HCT116 (cell line): ENCODE measurements at regions not wholly inside any gene's neighbourhood (a gene's known extent, or its start where the extent isn't known, plus 50 kb on each side); places are given as distances from the start of the nearest gene placed in this dataset.

Experiments used
- EZH2phosphoT487 ChIP-seq: fragments of 200-600 bp; IDR thresholded peaks from 2 replicates; pipeline ENCODE4 v1.6.1; 2018; ENCODE audit warnings: antibody characterized with exemption, borderline replicate concordance
- JUND ChIP-seq: IDR thresholded peaks from 2 replicates; pipeline ENCODE4 v1.6.1; 2012
- POLR2A ChIP-seq: IDR thresholded peaks from 2 replicates; pipeline ENCODE4 v1.7.0; 2011; ENCODE audit warnings: borderline replicate concordance; ENCODE audit not compliant: insufficient read depth, insufficient read length; ENCODE audit errors: extremely low read depth
- POLR2AphosphoS5 ChIP-seq: IDR thresholded peaks from 2 replicates; pipeline ENCODE4 v1.6.1; 2011; ENCODE audit warnings: mild to moderate bottlenecking, low read depth, low read length, moderate library complexity
- SP1 ChIP-seq: IDR thresholded peaks from 2 replicates; pipeline ENCODE4 v1.6.1; 2012; ENCODE audit warnings: low read depth
- TCF7L2 ChIP-seq: IDR thresholded peaks from 2 replicates; pipeline ENCODE4 v1.7.0; 2011; ENCODE audit warnings: borderline replicate concordance, inconsistent platforms; ENCODE audit not compliant: insufficient read depth, insufficient read length; ENCODE audit errors: extremely low read depth
- TF ChIP-seq, protein P1 (sequence below), 3 experiments: fragments of 200-600 bp in 1 of 3; sonication (generic) in 1 of 3; IDR thresholded peaks in 2 of 3; conservative IDR thresholded peaks in 1 of 3; 2 replicates each; pipeline ENCODE4 v1.5.1; 2012 to 2017; ENCODE audit warnings: low read depth in 2 of 3, low read length in 2 of 3, antibody characterized with exemption in 1 of 3, borderline replicate concordance in 1 of 3, control low read depth in 1 of 3, mild to moderate bottlenecking in 1 of 3, mixed read lengths in 1 of 3, mixed run types in 1 of 3, moderate library complexity in 1 of 3; ENCODE audit not compliant: insufficient read depth in 1 of 3

DNA sequence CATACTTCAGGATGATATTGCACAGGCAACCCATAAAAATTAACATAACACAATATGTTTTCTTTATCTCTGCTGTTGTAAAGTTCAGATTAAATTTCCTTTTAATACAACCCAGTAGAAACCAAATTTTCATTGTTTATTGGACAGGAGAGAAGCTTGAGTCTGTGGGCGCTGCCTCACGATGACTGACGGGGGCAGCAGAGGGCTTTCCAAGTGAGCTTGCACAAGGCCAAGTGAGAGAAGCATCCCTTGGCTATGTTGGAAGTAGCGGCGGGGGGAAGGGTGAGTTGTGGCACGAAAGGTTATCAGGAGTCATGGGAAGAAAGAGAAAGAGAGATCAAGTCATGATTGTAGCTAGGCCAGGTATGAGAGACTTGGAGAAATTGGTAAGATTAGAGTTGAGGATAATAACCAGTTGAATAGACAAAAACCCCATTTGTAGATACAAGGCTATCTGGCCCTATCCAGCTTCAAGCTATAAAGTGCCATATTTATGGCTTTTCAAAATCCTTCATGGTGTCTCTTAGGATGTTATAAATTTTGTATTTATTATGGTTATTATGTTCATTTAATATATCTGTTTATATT is 413.7 kb upstream of the FAM98A start:
- TF ChIP-seq POLR2A (no peak), SP1 (no peak), TCF7L2 (no peak), JUND (no peak), EZH2phosphoT487 (no peak), POLR2AphosphoS5 (no peak)
- TF ChIP-seq, protein P1, sequence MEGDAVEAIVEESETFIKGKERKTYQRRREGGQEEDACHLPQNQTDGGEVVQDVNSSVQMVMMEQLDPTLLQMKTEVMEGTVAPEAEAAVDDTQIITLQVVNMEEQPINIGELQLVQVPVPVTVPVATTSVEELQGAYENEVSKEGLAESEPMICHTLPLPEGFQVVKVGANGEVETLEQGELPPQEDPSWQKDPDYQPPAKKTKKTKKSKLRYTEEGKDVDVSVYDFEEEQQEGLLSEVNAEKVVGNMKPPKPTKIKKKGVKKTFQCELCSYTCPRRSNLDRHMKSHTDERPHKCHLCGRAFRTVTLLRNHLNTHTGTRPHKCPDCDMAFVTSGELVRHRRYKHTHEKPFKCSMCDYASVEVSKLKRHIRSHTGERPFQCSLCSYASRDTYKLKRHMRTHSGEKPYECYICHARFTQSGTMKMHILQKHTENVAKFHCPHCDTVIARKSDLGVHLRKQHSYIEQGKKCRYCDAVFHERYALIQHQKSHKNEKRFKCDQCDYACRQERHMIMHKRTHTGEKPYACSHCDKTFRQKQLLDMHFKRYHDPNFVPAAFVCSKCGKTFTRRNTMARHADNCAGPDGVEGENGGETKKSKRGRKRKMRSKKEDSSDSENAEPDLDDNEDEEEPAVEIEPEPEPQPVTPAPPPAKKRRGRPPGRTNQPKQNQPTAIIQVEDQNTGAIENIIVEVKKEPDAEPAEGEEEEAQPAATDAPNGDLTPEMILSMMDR (IDR thresholded peaks at IDR 0.05 in 2 of 3, conservative IDR thresholded peaks at IDR 0.05 in 1 of 3; ENCODE audit: borderline replicate concordance in 1 of 3, insufficient read depth in 1 of 3, low read depth in 2 of 3, low read length in 2 of 3) = peak; percentile 14 to 59 (median 51); a peak in 3 of 6 replicates
